B cell (primary cell): ENCODE measurements at regions not wholly inside any gene's neighbourhood (a gene's known extent, or its start where the extent isn't known, plus 50 kb on each side); places are given as distances from the start of the nearest gene placed in this dataset.

Experiments used
- CTCF ChIP-seq: fragments of 200-600 bp; IDR thresholded peaks from one replicate; pipeline ENCODE4 v1.8.0; 2022; ENCODE audit warnings: antibody characterized with exemption, mild to moderate bottlenecking
- EZH2 ChIP-seq: IDR thresholded peaks from 2 replicates; pipeline ENCODE4 v1.6.1; 2012; ENCODE audit warnings: borderline replicate concordance, low read depth, mild to moderate bottlenecking, moderate library complexity, low read length; ENCODE audit not compliant: insufficient read depth, poor library complexity, severe bottlenecking

DNA sequence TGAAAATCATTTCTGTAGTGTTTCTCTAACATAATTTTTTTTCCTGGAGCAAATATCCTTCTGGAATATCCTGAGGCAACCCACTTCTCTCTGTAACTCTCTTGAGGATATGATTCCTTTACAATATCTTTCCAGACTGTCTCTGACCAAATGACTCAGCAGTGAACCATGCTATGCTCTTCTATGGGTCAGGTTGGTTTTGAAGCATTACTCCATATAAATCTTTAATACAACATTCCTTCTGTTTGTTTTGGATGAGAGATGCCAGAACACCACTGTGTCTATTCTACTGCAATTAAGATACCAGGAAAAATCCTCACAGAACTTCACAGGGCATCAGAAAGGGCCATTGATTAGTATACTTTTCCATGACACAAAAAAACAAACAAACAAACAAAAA is 626.4 kb upstream of the ZNF385D start:
- TF ChIP-seq CTCF = no peak
- TF ChIP-seq EZH2 = no peak
